GM19463 (cell line): ENCODE measurements at regions not wholly inside any gene's neighbourhood (a gene's known extent, or its start where the extent isn't known, plus 50 kb on each side); places are given as distances from the start of the nearest gene placed in this dataset.

ENCODE experiments used
- ATAC-seq: cut with Tn5 transposase; IDR thresholded peaks from one replicate; pipeline ENCODE4 v1.9.1; 2021; ENCODE audit warnings: mild to moderate bottlenecking, moderate library complexity; ENCODE audit not compliant: unreplicated experiment

DNA sequence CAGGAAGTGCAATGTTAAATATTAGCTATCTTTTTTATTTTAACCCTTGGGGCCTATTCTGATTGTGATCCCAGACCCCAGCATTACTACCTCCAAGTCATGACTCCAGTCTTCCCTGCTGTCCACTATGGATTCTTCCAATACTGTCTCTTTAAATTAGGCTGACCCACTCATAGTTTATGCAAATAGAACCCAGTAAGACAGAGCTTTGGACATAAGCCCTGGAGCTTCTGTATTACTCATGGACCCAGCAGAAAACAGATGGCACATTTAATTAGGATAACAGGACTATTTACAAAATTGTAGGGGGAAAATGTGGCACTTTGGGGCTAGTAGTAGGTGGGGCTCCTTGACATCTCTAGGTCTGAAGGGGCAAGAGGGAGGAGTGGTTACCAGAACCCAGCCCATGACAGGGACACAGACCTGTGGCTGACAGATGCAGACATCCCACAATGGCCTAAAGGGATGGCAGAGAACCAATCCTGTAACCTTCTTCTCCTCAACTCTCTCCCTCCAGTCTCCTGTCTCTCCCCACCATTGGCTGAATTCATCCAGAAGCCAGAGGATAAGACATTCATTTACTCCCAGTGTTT, 233.5 kb downstream of the OMA1 start:
- no peak for ATAC-seq

DNA sequence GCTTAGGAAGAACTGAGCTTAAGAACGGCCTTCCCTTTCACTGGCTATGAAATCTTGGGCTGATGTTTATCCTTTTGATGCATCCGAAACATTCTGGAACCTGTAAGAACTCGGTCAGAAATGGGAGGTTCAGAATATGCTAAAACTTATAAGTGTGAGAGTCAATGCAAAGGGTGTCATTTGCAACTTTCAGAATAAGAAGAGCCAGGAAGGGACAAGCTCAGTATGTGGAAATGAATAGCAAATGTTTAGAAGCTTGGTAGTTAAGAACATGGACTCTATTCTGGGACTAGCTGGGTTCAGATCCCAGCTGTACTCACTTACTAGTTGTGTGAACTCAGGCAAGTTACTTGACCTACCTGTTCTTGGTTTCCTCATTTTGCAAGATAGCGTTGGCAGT, 234.1 kb downstream of the OMA1 start:
- no peak for ATAC-seq

DNA sequence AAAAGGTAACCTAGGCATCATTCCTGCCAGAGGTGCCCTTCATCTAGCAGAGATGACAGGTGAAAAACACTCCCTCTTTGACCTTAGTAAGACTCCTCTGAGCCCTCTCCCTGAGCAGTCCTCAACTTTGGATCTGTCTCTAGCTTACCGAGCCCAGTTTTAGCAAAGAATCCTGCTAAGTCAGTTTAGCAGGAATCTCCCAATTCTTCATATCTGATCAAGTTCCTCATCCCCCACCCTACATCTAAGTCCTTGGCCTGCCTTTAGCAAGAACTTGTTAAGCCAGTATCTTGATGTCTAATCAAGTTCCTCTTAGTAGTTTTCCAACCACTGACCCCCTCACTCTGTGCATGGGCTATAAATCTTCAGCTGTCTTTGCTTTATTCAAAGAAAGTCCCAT, 235.6 kb downstream of the OMA1 start:
- ATAC-seq = no peak

DNA sequence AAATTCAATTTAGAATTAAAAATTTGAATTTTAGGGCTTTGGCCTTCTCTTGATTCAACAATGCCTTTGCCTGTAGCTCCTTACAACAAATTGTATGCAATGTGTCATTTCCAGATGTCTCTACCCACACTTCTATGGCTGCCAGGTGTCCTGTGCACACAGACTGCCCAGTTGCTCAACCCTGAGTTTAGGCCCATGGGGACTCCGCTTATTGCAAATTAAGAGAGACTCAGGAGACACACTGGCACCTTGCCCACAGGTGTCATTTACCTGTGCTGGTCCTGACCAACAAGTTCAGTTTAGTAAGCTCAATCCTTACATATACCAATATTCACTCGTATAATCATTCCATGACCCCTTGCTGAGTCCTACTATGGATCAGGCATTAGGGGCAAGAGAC, 236.1 kb downstream of the OMA1 start:
- no peak for ATAC-seq

DNA sequence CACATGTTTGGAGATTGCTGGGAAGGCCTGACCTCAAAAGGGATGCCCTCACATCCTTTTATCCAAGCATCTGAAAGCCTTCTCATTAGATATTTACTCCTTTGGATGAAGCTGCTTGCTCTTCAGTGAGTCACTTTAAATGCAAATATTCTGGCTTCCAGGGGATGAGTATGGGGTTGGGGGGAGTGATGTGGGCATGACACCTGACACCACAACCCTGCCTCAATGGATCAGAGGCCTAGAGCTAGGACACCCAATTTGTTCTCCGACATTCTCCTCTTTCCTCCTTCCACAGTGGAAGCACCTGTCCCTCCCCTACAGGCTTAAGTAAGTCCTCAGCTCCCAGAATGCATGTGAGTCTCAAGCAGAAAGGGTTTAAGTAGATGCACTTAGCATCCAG, 238.3 kb downstream of the OMA1 start:
- ATAC-seq = no peak

DNA sequence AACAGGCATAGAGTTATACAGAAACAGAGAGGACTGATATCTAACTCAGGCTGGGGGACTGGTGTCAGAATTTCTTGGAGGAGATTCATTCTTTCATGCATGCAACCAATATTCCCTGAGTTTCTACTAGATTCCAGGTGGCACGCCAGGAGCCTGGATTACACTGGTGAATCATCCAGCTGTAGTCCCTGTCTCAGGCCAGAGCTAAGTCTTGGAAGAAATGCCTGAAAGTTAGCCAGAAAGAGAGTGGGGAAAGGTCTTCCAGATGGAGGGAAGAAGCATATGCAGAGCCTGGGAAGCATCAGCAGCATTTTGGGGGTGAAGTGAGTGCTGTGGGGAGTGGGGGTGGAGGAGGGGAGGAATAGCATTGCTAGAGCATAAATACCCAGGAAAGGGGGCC, 239.1 kb downstream of the OMA1 start:
- ATAC-seq = no peak

DNA sequence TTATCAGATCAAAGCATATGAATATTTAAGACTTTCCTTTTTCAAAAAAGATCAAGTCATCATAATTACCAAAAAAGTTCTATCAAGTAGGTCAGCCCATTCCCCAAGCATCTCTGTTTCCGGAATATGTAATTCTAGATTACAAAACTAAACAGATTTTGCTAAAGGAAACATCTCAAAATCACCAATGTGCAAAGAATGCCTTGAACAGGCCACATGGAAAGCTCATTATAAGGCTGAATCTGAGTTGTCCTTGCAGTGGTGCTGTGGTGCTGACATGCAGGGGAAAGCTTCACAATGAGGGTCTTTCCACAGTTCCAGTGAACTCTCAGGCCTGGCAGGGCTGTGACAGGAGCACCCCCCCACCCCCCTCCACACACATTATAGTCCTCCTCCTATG, 240.9 kb downstream of the OMA1 start:
- ATAC-seq = no peak

DNA sequence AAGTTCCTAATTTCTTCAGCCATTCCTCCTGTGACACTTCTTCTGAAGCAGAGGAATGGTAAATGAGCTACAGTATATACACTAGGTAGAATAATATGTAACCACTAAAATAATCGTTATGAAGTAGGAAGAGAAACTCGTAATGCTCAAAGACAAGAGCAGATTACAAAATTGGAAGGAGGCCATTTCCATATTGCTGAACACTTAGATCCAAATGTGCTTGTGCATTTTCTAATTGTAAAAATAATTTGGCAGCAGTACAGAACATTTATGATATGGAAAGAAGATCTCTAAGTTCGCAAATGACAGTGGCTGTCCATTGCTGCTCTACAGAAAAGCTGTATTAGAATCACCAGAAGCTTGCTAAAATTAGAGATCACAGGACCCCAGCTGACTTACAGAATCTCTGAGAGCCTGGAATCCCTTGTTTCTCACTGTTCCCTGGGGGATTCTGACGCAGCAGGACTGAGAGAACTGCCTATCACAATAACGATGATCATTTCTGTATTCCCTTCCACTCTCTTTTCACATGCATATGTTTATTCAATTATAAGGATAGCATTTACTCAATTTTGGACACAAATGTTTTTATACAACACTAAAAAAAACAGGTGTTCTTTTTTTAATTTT, 242.1 kb downstream of the OMA1 start:
- ATAC-seq = no peak

DNA sequence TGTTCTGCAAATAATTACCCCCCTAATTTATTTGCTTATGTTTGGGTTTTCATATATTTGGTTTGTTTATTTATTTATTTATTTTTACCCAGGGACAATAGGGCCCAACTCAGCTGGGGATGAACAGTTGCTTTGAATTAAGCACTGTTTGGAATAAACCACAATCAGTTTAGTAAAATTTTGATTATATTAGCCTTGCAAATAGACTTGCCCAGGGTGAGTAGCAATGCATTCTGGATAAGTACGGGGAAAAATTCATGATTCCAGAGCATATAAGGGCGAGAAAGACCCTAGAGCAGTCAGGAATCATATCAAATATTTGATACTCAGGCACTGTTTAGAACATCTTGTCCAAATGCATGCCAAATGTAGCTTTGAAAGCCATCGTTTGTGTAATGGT, 242.7 kb downstream of the OMA1 start:
- ATAC-seq = no peak

DNA sequence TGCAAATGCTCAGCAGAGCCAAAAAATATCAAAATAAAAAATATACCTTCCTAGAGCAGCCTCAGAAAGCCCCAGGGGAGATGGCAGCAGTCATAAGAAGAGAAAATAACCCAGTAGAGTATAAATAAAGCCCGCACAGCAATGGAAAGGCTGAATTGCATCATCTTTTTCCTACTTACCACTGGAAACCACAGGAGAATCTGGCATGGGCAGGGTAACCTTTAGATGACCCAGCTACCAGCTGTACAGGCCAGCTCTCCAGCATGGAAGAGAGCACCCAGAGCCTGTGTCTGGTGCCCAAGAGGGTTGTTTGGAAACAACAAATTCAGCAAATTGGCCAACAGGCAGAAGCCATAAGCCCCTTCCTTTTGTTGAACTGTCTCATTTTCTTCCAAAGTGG, 253.1 kb downstream of the OMA1 start:
- ATAC-seq = no peak

DNA sequence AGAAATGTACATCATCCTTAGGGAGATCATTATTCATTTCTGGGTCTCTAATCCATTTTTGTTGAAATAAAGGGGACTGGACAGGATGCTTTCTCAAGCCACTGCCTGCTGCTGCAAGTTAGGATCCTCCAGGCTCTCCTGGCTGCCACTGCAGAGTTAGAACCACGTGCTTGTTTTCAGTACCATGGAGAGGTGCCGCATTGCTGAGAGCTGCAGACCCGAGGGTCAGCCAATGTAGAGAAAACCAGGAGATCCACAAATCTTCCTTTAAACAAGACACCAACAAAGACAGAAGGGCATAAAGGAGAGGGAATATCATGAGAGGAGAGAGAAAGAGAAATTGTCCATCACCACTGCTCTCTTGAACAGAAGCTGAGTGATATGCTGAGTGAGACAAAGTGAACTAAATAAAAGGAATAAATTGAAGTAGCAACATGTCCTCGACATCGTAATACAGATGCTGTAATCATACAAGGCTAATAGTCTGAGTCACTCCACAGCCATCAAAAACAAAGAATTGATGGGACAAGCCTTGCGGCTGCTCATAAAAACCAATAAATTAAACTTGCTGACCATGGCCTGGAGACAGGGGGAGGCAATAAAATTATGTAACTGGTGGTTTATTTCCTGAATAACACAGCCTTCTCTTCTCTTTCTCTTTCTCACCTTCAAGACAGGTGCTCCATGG, 255.7 kb downstream of the OMA1 start:
- no peak for ATAC-seq

DNA sequence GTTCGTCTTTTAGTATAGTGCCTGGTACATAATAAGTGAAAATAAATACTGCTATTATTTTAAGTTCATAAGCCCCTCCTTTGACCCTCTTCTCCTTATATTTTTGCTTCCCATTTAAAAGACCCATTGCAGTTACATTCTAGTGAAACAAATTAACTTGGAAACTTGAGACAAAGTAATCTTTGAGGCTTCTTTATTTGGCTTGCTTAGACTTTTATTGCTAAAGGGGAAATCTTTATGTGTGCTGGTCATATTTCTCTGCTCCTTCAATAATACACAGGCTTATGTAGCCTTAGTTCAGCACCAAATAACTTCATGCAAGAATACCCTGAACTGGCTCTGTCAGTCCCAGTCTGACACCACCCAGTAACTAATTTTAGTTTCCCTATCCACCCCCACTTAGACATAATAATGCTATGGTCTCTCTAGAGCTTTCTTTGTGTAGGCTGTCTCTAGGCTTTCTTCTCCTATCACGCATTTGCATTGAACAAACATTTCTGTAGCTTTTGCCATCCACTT, 257.8 kb downstream of the OMA1 start:
- no peak for ATAC-seq

DNA sequence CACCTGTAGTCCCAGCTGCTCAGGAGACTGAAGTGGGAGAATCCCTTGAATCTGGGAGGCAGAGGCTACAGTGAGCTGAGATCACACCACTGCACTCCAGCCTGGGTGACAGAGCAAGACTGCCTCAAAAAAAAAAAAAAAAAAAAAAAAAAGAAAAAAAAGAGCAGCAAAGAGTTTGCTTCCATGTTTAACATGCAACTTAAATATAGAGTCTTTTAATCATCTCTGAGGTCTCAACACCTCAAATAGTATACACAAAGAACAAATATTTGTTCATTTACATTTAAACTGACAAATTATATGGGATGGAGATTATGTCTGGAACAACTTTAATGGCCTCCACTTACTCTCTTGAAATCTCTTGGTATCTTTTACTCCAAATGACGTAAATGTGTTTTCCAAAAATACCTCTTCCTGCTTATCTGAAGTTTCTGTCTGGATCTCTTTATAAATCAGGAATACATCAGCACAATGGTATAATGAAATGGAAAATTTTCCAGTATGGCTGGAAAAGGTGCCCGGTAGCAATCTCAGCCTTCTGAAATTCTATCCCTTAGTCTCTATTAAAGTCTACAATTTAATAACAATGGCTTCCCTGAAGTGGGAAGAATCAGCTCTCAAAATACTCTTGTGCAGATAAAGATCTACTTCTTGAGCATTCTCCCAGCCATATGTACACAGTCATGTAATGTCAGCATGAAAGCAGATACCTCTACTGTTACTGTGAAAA, 258.5 kb downstream of the OMA1 start:
- no peak for ATAC-seq

DNA sequence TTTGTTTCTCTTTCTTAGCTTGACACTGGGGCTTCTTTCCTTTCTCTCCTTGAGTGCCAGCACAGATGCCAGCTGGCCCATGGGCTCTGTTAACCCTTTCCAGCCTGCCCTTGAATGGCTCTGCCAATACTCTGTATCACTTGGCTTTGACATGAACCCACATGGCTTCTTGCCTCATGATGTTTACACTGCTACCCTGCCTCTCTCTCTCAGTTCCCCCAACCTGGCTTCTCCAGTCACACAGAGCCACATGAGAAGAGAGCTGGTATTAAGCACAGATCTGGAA, 262.4 kb downstream of the OMA1 start:
- ATAC-seq = no peak

DNA sequence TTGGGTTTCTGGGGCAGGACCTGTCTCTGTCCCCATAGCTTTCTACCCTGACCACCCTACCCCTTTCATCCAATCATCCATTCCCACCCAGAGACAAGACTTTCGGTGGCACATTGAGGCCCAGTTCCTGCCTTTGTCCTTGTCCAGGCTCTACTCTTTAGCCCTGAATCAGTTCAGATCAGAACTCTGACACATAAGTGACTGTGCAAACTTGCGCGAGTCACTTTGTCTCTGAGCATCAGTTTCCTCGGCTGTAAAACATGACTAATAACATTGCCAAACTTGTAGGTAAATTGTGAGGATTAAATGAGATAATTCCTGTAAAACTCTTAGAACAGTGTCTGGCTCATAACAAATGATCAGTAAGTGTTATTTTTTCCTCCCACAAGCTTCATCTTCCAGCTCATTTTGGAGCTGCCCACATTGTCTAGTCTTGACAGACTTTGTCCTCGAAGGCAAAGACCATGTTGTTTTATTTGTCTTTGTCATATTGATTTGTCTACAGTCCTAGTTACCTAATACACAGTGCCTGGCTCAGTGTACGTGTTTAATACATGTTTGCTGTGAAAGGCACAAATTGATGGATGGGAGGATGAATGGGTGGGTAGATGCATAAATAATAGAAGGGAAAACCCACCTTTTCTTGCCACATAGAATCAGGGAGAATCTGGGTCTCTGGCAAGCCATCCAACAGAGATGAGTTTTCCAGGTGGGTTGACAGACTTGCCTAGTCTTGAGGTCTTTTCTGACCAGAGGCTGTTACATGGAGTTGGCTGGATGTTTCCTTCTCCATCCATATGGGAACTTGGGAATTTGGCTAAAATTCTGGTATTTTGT, 262.9 kb downstream of the OMA1 start:
- no peak for ATAC-seq

DNA sequence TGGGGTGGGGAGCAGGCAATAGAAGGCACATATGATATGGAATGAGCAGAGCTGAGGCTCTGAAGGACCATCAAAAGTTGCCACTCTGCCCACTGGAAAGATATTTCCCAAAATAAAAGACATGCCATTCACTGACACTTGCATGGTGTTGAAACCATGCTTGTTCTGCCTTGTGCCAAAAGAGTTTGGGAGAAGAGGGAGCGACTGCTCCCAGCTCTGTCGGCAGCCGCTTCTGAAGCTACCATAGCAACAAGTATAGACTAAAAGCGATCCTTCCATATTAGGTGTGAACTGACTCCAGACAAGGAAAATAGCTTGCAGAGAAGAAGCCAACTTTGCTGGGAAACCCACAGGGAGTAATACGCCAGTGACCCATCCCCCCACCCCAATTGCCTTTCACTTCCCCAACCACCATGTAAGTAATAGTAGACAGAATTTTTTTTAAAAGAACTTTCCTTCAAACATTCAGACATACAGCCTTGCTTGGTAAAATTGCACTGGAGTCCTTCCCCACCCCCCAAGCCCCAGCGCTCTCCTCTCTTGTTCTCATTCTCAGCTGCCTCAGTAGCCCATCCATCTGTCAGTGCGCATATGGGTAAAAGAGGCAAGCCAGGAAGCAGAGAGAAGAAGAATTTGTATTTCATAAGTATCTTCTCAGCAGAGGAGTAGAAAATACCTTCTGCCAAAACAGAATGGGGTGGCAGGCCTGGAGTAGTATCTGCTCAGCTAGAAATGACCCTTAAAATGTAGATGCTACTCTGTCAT, 263.7 kb downstream of the OMA1 start:
- no peak for ATAC-seq

DNA sequence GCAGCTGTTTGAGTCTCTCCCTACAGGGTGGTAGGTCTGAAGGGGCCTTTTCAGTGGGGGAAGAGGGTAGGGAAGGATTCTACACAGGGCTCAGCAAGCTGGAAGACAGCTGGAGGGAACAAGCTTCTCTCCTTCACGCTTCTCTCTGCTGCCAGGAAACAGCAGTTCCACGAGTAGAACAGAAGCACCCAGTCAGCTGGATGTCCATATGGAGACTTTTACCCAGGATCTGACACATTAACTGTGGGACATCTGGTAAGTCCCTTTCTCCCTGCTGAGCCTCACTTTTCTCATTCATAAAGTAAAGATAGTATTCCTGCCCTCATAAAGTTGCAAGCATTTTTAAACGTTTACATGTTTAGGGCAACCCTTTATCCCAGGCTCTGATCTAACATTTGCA, 280.3 kb downstream of the OMA1 start:
- ATAC-seq = no peak

DNA sequence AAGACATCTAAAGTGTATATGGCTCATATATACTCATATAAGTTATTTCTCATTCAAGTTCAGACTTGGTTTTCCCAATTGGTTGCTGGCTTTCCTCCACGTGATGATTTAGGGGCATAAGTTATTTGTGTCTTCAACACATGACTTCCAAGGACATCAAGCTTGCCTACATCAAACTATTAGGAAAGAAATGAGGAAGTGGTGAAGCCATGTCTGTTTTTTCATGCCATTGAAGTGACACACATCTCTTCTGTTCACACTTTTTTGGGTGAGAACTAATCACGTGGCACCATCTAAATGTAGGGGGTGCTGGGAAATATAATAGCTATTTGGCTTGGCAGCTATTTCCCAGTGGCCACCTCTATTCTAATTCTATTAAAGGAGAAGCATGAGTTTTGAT, 282.1 kb downstream of the OMA1 start:
- ATAC-seq = no peak

DNA sequence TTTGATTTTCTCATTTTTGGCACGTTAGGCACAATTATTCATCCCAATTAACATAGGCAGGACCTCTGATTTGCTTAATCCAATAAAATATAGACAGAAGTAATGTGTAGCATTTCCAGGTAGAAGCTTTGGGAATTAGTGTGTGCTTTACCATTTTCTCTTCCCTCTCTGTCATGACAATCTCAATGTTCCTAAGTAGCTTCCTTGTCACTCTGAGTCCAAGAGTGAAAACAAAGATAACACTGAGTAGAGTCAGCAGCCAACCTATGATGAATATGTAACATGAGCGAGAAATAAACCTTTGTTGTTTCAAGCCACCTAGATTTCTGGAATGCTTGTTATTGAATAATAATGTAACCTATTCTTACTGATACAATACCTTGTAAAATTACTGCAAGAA, 283.8 kb downstream of the OMA1 start:
- no peak for ATAC-seq

DNA sequence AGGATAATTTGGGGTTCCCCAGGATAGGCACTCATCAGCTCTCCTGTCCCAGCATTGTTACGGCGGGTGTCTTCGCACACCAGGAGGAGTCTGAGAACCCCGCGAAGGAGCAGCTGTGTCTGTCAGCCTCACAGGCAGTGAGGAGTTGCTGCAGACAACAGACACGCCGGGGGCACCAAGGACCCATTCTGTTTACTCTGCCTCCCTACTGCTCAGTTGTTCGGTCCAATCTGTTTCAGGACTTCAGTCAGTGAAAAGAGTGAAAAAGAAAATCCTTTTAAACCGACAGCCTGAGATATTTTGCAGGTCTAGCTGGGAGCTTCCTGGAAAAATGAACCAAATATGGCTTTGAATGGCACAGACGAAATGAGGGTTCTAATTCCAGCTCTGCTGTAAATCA, 288.4 kb downstream of the OMA1 start:
- ATAC-seq = no peak
